GF-D8 (cell line): ENCODE measurements at regions not wholly inside any gene's neighbourhood (a gene's known extent, or its start where the extent isn't known, plus 50 kb on each side); places are given as distances from the start of the nearest gene placed in this dataset.

Experiments
- DNase-seq: peaks from one replicate; lab custom pipeline; 2025; lab: John Stamatoyannopoulos, UW

DNA sequence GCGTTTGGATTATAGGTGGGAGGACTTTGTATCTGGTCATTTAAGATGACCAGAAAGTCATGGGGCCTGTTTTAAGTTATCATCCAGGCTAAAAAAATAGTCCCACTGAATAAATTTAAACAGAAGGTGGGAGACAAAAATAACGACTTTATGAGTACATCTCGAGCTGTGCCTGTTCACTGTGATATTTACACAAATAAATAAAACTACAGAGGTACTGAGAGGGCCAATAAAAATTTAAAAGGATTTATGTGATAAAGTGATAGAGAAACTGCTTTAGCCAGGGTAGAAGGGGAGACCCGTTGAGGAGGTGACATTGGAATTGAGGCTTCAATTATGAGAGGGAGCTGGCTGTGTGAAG, 53.4 kb upstream of the PMEPA1 start:
- no peak for DNase-seq

DNA sequence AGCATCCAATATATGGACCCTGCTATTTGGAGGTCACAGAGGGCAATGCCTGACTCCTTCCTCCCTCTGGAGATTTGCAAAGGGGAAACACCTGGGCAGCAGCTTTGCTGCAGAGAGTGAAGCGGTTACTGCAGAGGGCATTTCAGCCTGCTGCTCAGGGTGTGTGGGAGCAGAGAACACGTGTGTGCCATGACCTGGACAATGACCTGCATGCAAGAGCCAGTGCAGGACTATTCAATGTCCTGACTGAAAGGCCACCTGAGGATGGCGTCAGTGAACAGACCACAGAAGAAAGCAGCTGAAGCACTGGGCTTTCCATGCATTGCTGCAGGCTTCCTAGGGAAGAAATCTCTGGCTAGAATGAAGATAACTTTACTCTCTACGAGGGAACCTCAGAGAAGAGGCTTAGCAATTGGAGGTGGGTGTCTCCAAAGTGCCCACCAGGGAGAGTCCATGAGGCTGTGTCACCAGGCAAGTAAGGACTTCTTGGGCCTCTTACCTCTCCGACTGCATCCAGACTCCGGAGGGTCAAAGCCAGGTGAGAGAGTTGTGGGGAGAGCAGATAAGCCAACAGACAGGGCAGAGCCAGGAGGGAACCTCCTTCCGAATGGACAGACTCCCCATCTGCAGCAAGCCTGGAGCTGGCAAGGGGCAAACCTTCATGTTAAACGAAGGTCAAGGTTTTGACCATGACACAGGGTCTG, 52.9 kb upstream of the PMEPA1 start:
- DNase-seq = no peak

DNA sequence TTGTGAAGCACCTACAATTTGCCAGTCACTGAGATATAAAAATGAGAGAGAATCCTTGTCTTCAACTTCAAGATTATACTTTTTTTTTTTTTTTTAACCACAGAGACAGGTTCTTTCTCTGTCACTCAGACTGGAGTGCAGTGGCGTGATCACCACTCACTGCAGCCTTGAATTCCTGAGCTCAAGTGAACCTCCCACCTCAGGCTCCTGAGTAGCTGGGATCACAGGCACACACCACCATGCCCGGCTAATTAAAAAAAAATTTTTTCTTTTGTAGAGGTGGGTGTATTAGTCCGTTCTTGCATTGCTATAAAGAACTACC, 51.6 kb upstream of the PMEPA1 start:
- no peak for DNase-seq

DNA sequence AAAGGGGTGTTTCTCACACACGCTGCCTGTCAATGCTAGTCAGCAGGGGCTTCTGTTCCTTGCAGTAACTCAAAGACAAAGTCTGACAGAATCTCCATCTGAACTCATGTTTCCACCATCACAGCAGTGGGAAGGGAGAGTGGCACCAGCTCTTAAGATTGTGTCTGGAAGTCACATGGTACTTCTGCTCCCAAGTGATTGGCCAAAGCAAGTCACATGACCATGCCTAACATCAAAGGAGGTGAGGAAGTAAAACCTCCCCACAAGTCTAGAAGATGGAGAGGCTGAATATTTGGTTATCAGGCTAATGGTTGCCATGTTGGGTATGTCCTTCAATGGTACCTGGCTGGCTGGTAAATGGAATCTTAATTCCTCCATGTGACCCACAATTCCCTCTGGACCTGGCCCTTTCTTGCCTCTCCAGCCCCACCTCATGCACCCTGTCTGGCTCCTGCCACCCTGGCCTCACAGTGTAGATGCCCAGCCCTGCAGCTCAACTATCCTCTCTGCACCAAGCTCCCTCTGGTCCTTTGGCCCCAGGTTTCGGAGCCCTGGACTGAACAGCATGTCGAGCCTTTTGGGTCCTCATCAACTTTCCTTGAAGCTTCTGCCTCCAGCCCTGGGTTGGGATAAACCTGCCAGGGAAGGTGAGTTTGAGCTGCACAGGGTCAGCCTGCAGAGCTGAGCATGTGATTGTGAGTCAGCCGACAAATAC, 51.0 kb upstream of the PMEPA1 start:
- no peak for DNase-seq

DNA sequence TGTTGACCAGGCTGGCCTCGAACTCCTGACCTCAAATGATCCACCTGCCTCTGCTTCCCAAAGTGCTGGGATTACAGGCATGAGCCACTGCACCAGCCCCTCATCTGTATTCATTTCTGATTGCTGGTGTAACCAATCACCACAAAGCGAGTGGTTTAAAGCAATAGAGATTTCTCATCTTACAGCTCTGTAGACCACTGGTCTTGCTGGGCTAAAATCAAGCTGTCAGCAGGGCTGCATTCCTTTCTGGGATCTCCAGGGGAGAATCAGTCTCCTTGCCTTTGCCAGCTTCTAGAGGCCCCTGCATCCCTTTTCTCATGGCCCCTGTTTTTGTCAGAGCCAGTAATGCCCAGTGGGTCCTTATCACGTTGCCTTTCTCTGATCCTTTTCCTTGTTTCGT, 49.9 kb upstream of the PMEPA1 start:
- DNase-seq = no peak
